ENCODE measurements at regions not wholly inside any gene's neighbourhood (a gene's known extent, or its start where the extent isn't known, plus 50 kb on each side); places are given as distances from the start of the nearest gene placed in this dataset.

GRCh38 chr18:28313602-28314001, 136.7 kb upstream of the CDH2 start:
- FAIRE-seq: no peak
- no peaks in the 10 kb centered on the region for H4K20me1 ChIP-seq (ENCODE audit: control insufficient read depth, extremely low read depth, insufficient read depth, low read length)
- no peaks in the 10 kb centered on the region for H3K27me3 ChIP-seq (ENCODE audit: control insufficient read depth, extremely low read depth, insufficient read depth, low read length)
- H3K36me3 ChIP-seq (ENCODE audit: control insufficient read depth in 2 of 2, extremely low read depth in 1 of 2, insufficient read depth in 2 of 2, low read length in 2 of 2): no peaks in the 10 kb centered on the region
- no peak overlapping the region for H3K4me2 ChIP-seq (ENCODE audit: control insufficient read depth, extremely low read depth, insufficient read depth, low read depth, low read length)
- no peak overlapping the region for H2AFZ ChIP-seq (ENCODE audit: control insufficient read depth, low read length)
- H3K9ac ChIP-seq (ENCODE audit: control insufficient read depth, extremely low read depth, insufficient read depth, low read length): no peak overlapping the region
- TF ChIP-seq EZH2 (IDR thresholded peaks at IDR 0.05; ENCODE audit: low read length): no peak
- no peak for TF ChIP-seq CTCF (optimal IDR thresholded peaks at IDR 0.05 in 1 of 3, IDR thresholded peaks at IDR 0.05 in 1 of 3, conservative IDR thresholded peaks at IDR 0.05 in 1 of 3; ENCODE audit: extremely low read depth in 1 of 3, insufficient read depth in 2 of 3, low read length in 3 of 3)
- H3K79me2 ChIP-seq (ENCODE audit: control insufficient read depth, insufficient read depth, low read length): no peaks in the 10 kb centered on the region
- no peaks in the 10 kb centered on the region for H3K4me1 ChIP-seq (ENCODE audit: control insufficient read depth, extremely low read depth, insufficient read depth, low read length)
- no peaks in the 10 kb centered on the region for H3K9me3 ChIP-seq (ENCODE audit: control insufficient read depth, low read depth, low read length)
- DNase-seq (ENCODE audit: low read depth, low spot score): no peak
- H3K9me1 ChIP-seq (ENCODE audit: control insufficient read depth, extremely low read depth, insufficient read depth, low read length): no peaks in the 10 kb centered on the region
- dilution Hi-C loops (cut with MboI; ENCODE audit: extremely low pct_ligation_motif_present, low sequenced_read_pairs): no loop called here
- no peak overlapping the region for H3K4me3 ChIP-seq (ENCODE audit: control insufficient read depth in 2 of 3, extremely low read depth in 1 of 3, insufficient read depth in 2 of 3, low read depth in 1 of 3, low read length in 3 of 3)
- no peak overlapping the region for H3K27ac ChIP-seq (ENCODE audit: control insufficient read depth, insufficient read depth, low read length)

GRCh38 chr18:28288784-28289183, 111.9 kb upstream of the CDH2 start:
- Histone ChIP-seq H2AFZ (ENCODE audit: control insufficient read depth, low read length) (no peak overlapping the region), H3K4me1 (ENCODE audit: control insufficient read depth, extremely low read depth, insufficient read depth, low read length) (no peaks in the 10 kb centered on the region), H3K9ac (ENCODE audit: control insufficient read depth, extremely low read depth, insufficient read depth, low read length) (no peak overlapping the region), H3K9me3 (ENCODE audit: control insufficient read depth, low read depth, low read length) (no peaks in the 10 kb centered on the region), H3K4me3 (ENCODE audit: control insufficient read depth in 2 of 3, extremely low read depth in 1 of 3, insufficient read depth in 2 of 3, low read depth in 1 of 3, low read length in 3 of 3) (no peak overlapping the region), H3K4me2 (ENCODE audit: control insufficient read depth, extremely low read depth, insufficient read depth, low read depth, low read length) (no peak overlapping the region), H3K27ac (ENCODE audit: control insufficient read depth, insufficient read depth, low read length) (no peak overlapping the region), H3K79me2 (ENCODE audit: control insufficient read depth, insufficient read depth, low read length) (no peaks in the 10 kb centered on the region), H4K20me1 (ENCODE audit: control insufficient read depth, extremely low read depth, insufficient read depth, low read length) (no peaks in the 10 kb centered on the region), H3K27me3 (ENCODE audit: control insufficient read depth, extremely low read depth, insufficient read depth, low read length) (no peaks in the 10 kb centered on the region), H3K9me1 (ENCODE audit: control insufficient read depth, extremely low read depth, insufficient read depth, low read length) (no peaks in the 10 kb centered on the region), H3K36me3 (ENCODE audit: control insufficient read depth in 2 of 2, extremely low read depth in 1 of 2, insufficient read depth in 2 of 2, low read length in 2 of 2) (no peaks in the 10 kb centered on the region)
- DNase-seq (ENCODE audit: low read depth, low spot score) (no peak), FAIRE-seq (no peak)
- TF ChIP-seq CTCF (optimal IDR thresholded peaks at IDR 0.05 in 1 of 3, IDR thresholded peaks at IDR 0.05 in 1 of 3, conservative IDR thresholded peaks at IDR 0.05 in 1 of 3; ENCODE audit: extremely low read depth in 1 of 3, insufficient read depth in 2 of 3, low read length in 3 of 3) (no peak), EZH2 (IDR thresholded peaks at IDR 0.05; ENCODE audit: low read length) (no peak)
- dilution Hi-C loops (cut with MboI; ENCODE audit: extremely low pct_ligation_motif_present, low sequenced_read_pairs): no loop called here

Data from keratinocyte (primary cell).